K562 (cell line): ENCODE measurements at regions not wholly inside any gene's neighbourhood (a gene's known extent, or its start where the extent isn't known, plus 50 kb on each side); places are given as distances from the start of the nearest gene placed in this dataset.

ENCODE experiments used
- ATAC-seq: fragments of 200-7000 bp; cut with Tn5 transposase; 3 replicates; pipeline ENCODE4 v1.9.1; 2020; ENCODE audit warnings: moderate library complexity
- BruUV-seq: library from RNA; stranded (reverse); fragments of 400-500 nt; replicated peaks from 2 replicates; lab custom pipeline; 2021; lab: Mats Ljungman, UMichigan
- CTCF ChIA-PET: fragments of 300-600 bp; formaldehyde crosslinking; extraction: SDS; loops from one replicate; lab custom pipeline; 2021; ENCODE audit warnings: low intra/inter-chr PET ratio; lab: Yijun Ruan, JAX
- POLR2A ChIA-PET: fragments of 300-600, 350-650 bp; sonication (Branson Sonifier 250); formaldehyde crosslinking; extraction: SDS; loops from one replicate; lab custom pipeline; 2021; ENCODE audit warnings: antibody characterized with exemption, inconsistent platforms; lab: Yijun Ruan, JAX
- DNase-seq, 4 experiments: peaks; one replicate each; pipeline versions ENCODE4 v3.0.0 to v3.0.0-alpha.2; 2011 to 2018; ENCODE audit warnings: low spot score in 3 of 4, mixed read lengths in 3 of 4; ENCODE audit errors: extremely low read depth in 1 of 4
- FAIRE-seq: peaks from 2 replicates; lab custom pipeline; 2011; peaks lifted over from hg19 to GRCh38; lab: Jason Lieb, UNC
- H2AFZ ChIP-seq: 2 replicates; pipeline ENCODE4 v1.6.0; 2011; ENCODE audit warnings: low read depth, low read length, control low read depth, inconsistent platforms
- H3K27ac ChIP-seq: fragments of 200-600 bp; 3 replicates; pipeline ENCODE4 v1.8.0; 2011; ENCODE audit warnings: low read depth, mild to moderate bottlenecking, control low read depth, inconsistent platforms, low read length, moderate library complexity, mixed read lengths; ENCODE audit errors: extremely low read depth
- H3K27me3 ChIP-seq, 2 experiments: fragments of 300-600 bp in 1 of 2; 2 replicates in 1 of 2; 3 replicates in 1 of 2; pipeline versions ENCODE4 v1.6.0 to v1.8.0; 2011; ENCODE audit warnings: inconsistent platforms in 2 of 2, low read length in 2 of 2, mild to moderate bottlenecking in 1 of 2, mixed read lengths in 1 of 2, moderate library complexity in 1 of 2; ENCODE audit not compliant: control insufficient read depth in 2 of 2, insufficient read depth in 2 of 2
- H3K36me3 ChIP-seq: fragments of 300-600 bp; 3 replicates; pipeline ENCODE4 v1.8.0; 2011; ENCODE audit warnings: mild to moderate bottlenecking, low read length, inconsistent platforms; ENCODE audit not compliant: control insufficient read depth, insufficient read depth
- H3K4me1 ChIP-seq, 2 experiments: fragments of 200-600 bp in 1 of 2; replicated peaks in 1 of 2; 2 replicates in 1 of 2; 3 replicates in 1 of 2; pipeline versions ENCODE4 v1.5.1 to v1.8.0; 2011; ENCODE audit warnings: inconsistent platforms in 2 of 2, low read length in 2 of 2, mild to moderate bottlenecking in 1 of 2, mixed read lengths in 1 of 2, moderate library complexity in 1 of 2; ENCODE audit not compliant: control insufficient read depth in 2 of 2, insufficient read depth in 2 of 2
- H3K4me2 ChIP-seq: 2 replicates; pipeline ENCODE4 v1.6.1; 2011; ENCODE audit warnings: low read length, control low read depth, inconsistent platforms, mixed read lengths; ENCODE audit not compliant: insufficient read depth
- H3K4me3 ChIP-seq: fragments of 200-600 bp; sonication (generic), shearing (Covaris generic); 2 replicates; pipeline ENCODE4 v1.5.1; 2016; ENCODE audit warnings: control low read depth, inconsistent platforms
- H3K79me2 ChIP-seq: fragments of 200-600 bp; 3 replicates; pipeline ENCODE4 v1.8.0; 2011; ENCODE audit warnings: low read length, inconsistent platforms; ENCODE audit not compliant: control insufficient read depth, insufficient read depth
- H3K9ac ChIP-seq, 2 experiments: 2 replicates each; pipeline versions ENCODE4 v1.6.0 to v1.6.1; 2011; ENCODE audit warnings: low read depth in 2 of 2, low read length in 2 of 2, control low read depth in 1 of 2, inconsistent platforms in 1 of 2, mild to moderate bottlenecking in 1 of 2, mixed read lengths in 1 of 2; ENCODE audit not compliant: insufficient read depth in 1 of 2
- H3K9me1 ChIP-seq: one replicate; pipeline ENCODE4 v1.6.0; 2011; ENCODE audit warnings: inconsistent platforms, mild to moderate bottlenecking, low read length, moderate library complexity; ENCODE audit not compliant: control insufficient read depth, insufficient read depth
- H3K9me3 ChIP-seq: replicated peaks from 2 replicates; pipeline ENCODE4 v1.5.1; 2011; ENCODE audit warnings: low read depth, low read length, inconsistent platforms; ENCODE audit not compliant: control insufficient read depth, insufficient read depth
- H4K20me1 ChIP-seq: replicated peaks from 2 replicates; pipeline ENCODE4 v1.6.1; 2011; ENCODE audit warnings: low read length, inconsistent platforms, mixed read lengths; ENCODE audit not compliant: control insufficient read depth, insufficient read depth
- BMI1 ChIP-seq: fragments of 150-350 bp; IDR thresholded peaks from 2 replicates; pipeline ENCODE4 v1.6.1; 2014; ENCODE audit warnings: low read length
- ELF2 ChIP-seq: fragments of 250-450 bp; sonication (Bioruptor Pico); IDR thresholded peaks from 2 replicates; pipeline ENCODE4 v1.5.0; 2021; ENCODE audit warnings: mild to moderate bottlenecking
- GABPA ChIP-seq: fragments of 200-800 bp; sonication (Bioruptor generic); conservative IDR thresholded peaks from 2 replicates; pipeline ENCODE4 v1.6.1; 2016; ENCODE audit warnings: low read depth, missing genetic modification characterization, missing compliant biosample characterization
- HLTF ChIP-seq: fragments of 450-650 bp; IDR thresholded peaks from 2 replicates; pipeline ENCODE4 v1.6.1; 2016
- KHSRP ChIP-seq: fragments of 450-650 bp; IDR thresholded peaks from 2 replicates; pipeline ENCODE4 v1.6.1; 2017
- LARP7 ChIP-seq: fragments of 450-650 bp; IDR thresholded peaks from 2 replicates; pipeline ENCODE4 v1.6.1; 2016
- NFATC3 ChIP-seq: fragments of 450-650 bp; IDR thresholded peaks from 2 replicates; pipeline ENCODE4 v1.6.1; 2017; ENCODE audit warnings: mild to moderate bottlenecking
- SMARCA4 ChIP-seq: fragments of 450-650 bp; IDR thresholded peaks from 2 replicates; pipeline ENCODE4 v1.6.1; 2016
- TGIF2 ChIP-seq: sonication (generic); formaldehyde crosslinking; IDR thresholded peaks from 2 replicates; pipeline ENCODE4 v1.8.1; 2022; ENCODE audit warnings: mild to moderate bottlenecking, missing genetic modification reagents, moderate library complexity
- U2AF1 ChIP-seq: fragments of 200-400 bp; formaldehyde crosslinking; optimal IDR thresholded peaks from 2 replicates; pipeline ENCODE3; 2017; ENCODE audit warnings: mild to moderate bottlenecking, low read depth, low read length, moderate library complexity
- ZNF184 ChIP-seq: sonication (generic); formaldehyde crosslinking; IDR thresholded peaks from 2 replicates; pipeline ENCODE4 v1.5.0; 2020; ENCODE audit warnings: missing genetic modification reagents
- ZNF431 ChIP-seq: sonication (generic); formaldehyde crosslinking; IDR thresholded peaks from 2 replicates; pipeline ENCODE4 v1.8.0; 2022; ENCODE audit warnings: mild to moderate bottlenecking, missing genetic modification reagents
- WGBS: fragments of 100-300 bp; shearing (Covaris generic); methylation state at CpG from one replicate; pipeline ENCODE4 v1.1.6; 2016; ENCODE audit warnings: low coverage, mixed read lengths; ENCODE audit not compliant: insufficient coverage; ENCODE audit errors: missing lambda C conversion rate; 5-methylcytosine and 5-hydroxymethylcytosine counted together
- in situ Hi-C: fragments of 300-500 bp; cut with MboI; formaldehyde crosslinking; loops from 4 replicates; pipeline ENCODE4 v1.15.0; 2018; ENCODE audit warnings: inconsistent platforms, mixed read lengths
- intact Hi-C: fragments of 100-400 bp; cut with micrococcal nuclease; formaldehyde crosslinking; loops from 2 replicates; pipeline ENCODE4 v1.14.2; 2022
- TF ChIP-seq, protein P1 (sequence below): fragments of 450-650 bp; formaldehyde crosslinking; IDR thresholded peaks from 2 replicates; pipeline ENCODE4 v1.4.0; 2020; ENCODE audit warnings: mild to moderate bottlenecking, mixed read lengths
- TF ChIP-seq, protein P2 (sequence below): fragments of 450-650 bp; IDR thresholded peaks from 2 replicates; pipeline ENCODE4 v1.6.1; 2014; ENCODE audit warnings: low read depth, mild to moderate bottlenecking, moderate library complexity, borderline replicate concordance
- TF ChIP-seq, protein P3 (sequence below): sonication (generic); formaldehyde crosslinking; IDR thresholded peaks from 2 replicates; pipeline ENCODE4 v1.8.0; 2023; ENCODE audit warnings: missing genetic modification reagents, mild to moderate bottlenecking, borderline replicate concordance

DNA sequence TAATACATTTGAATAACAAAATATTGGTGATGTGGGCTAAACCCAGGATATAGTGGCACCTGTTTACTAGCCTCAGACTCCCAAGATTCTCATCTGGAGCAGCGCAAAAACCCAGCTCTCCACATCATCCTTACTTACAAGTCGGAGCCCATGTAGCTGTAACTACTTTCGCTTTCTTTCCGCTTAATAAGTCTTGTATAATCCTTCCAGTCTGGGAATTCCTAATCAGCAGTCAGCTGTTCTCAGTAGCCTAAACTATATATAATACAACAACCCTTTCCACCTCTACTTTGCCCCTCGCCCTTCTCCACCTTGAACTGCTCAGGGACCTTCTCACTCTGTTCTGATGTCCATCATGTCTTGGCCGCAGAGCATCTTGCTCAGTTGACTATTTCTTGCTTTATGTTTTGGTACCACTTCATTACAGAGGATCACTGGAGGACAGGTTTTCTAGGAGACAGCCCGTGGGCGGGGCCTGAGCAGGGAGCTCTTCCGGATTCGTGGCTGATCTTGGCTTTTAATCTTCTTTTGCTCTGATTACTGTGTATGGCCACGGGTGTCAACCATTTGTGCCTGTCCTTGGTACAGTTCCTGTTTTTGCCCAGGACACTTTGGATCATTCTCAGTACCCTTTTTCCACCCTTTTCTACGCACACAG, 119.9 kb upstream of the SERTAD2 start:
- H3K9ac ChIP-seq = no peak overlapping the region
- peak overlapping the region; percentile 80 for H2AFZ ChIP-seq
- in situ Hi-C loops (no loop called here), intact Hi-C loops (no loop called here)
- H3K36me3 ChIP-seq = no peaks in the 10 kb centered on the region
- WGBS = 53% methylated on average over 12 of the region's 12 CpGs
- POLR2A ChIA-PET = interaction anchor here (0.6 to 1.7 kb wide), 3 partner anchors 9 to 18 kb away, joined by 3 to 7 read pairs (median 3); no protein-coding TSS in a partner anchor
- H3K79me2 ChIP-seq = no peaks in the 10 kb centered on the region
- ATAC-seq (peak; percentile 70), DNase-seq (peak in 3 of 4 experiments; percentile 19 to 49 (median 27)), FAIRE-seq (peak; percentile 40)
- H3K4me2 ChIP-seq = peak overlapping the region; percentile 23
- H3K9me1 ChIP-seq = no peaks in the 10 kb centered on the region
- CTCF ChIA-PET = no interaction called here
- no peak overlapping the region for H3K27ac ChIP-seq
- peaks cover 19 to 31% of the 10 kb centered on the region in 2 experiments; a peak in 4 of 5 replicates for H3K4me1 ChIP-seq
- no peak overlapping the region for H3K4me3 ChIP-seq
- no peaks in the 10 kb centered on the region for H3K9me3 ChIP-seq
- no peaks in the 10 kb centered on the region for H4K20me1 ChIP-seq
- BruUV-seq = no TSS peak
- no peaks in the 10 kb centered on the region for H3K27me3 ChIP-seq
- TF ChIP-seq SMARCA4 (no peak), BMI1 (no peak), ELF2 (peak; percentile 48; the same call in 1 of the 2 replicates), ZNF431 (no peak), GABPA (0 out of 2 replicates have a peak, but pooled peaks have one; percentile 20), HLTF (no peak), KHSRP (no peak), LARP7 (no peak), ZNF184 (CRISPR knock-in tag) (no peak), U2AF1 (no peak), NFATC3 (no peak), TGIF2 (CRISPR knock-in tag) (no peak)
- TF ChIP-seq, protein P1, sequence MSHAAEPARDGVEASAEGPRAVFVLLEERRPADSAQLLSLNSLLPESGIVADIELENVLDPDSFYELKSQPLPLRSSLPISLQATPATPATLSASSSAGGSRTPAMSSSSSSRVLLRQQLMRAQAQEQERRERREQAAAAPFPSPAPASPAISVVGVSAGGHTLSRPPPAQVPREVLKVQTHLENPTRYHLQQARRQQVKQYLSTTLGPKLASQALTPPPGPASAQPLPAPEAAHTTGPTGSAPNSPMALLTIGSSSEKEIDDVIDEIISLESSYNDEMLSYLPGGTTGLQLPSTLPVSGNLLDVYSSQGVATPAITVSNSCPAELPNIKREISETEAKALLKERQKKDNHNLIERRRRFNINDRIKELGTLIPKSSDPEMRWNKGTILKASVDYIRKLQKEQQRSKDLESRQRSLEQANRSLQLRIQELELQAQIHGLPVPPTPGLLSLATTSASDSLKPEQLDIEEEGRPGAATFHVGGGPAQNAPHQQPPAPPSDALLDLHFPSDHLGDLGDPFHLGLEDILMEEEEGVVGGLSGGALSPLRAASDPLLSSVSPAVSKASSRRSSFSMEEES (CRISPR knock-in tag) = no peak
- TF ChIP-seq, protein P2, sequence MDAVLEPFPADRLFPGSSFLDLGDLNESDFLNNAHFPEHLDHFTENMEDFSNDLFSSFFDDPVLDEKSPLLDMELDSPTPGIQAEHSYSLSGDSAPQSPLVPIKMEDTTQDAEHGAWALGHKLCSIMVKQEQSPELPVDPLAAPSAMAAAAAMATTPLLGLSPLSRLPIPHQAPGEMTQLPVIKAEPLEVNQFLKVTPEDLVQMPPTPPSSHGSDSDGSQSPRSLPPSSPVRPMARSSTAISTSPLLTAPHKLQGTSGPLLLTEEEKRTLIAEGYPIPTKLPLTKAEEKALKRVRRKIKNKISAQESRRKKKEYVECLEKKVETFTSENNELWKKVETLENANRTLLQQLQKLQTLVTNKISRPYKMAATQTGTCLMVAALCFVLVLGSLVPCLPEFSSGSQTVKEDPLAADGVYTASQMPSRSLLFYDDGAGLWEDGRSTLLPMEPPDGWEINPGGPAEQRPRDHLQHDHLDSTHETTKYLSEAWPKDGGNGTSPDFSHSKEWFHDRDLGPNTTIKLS = peak; percentile 92
- TF ChIP-seq, protein P3, sequence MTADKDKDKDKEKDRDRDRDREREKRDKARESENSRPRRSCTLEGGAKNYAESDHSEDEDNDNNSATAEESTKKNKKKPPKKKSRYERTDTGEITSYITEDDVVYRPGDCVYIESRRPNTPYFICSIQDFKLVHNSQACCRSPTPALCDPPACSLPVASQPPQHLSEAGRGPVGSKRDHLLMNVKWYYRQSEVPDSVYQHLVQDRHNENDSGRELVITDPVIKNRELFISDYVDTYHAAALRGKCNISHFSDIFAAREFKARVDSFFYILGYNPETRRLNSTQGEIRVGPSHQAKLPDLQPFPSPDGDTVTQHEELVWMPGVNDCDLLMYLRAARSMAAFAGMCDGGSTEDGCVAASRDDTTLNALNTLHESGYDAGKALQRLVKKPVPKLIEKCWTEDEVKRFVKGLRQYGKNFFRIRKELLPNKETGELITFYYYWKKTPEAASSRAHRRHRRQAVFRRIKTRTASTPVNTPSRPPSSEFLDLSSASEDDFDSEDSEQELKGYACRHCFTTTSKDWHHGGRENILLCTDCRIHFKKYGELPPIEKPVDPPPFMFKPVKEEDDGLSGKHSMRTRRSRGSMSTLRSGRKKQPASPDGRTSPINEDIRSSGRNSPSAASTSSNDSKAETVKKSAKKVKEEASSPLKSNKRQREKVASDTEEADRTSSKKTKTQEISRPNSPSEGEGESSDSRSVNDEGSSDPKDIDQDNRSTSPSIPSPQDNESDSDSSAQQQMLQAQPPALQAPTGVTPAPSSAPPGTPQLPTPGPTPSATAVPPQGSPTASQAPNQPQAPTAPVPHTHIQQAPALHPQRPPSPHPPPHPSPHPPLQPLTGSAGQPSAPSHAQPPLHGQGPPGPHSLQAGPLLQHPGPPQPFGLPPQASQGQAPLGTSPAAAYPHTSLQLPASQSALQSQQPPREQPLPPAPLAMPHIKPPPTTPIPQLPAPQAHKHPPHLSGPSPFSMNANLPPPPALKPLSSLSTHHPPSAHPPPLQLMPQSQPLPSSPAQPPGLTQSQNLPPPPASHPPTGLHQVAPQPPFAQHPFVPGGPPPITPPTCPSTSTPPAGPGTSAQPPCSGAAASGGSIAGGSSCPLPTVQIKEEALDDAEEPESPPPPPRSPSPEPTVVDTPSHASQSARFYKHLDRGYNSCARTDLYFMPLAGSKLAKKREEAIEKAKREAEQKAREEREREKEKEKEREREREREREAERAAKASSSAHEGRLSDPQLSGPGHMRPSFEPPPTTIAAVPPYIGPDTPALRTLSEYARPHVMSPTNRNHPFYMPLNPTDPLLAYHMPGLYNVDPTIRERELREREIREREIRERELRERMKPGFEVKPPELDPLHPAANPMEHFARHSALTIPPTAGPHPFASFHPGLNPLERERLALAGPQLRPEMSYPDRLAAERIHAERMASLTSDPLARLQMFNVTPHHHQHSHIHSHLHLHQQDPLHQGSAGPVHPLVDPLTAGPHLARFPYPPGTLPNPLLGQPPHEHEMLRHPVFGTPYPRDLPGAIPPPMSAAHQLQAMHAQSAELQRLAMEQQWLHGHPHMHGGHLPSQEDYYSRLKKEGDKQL = no peak
